Activated CD8-positive, alpha-beta memory T cell treated with anti-CD3 and anti-CD28 coated beads for 48 hours (primary cell): ENCODE measurements at regions not wholly inside any gene's neighbourhood (a gene's known extent, or its start where the extent isn't known, plus 50 kb on each side); places are given as distances from the start of the nearest gene placed in this dataset.
"Not testable (repeated sequence)": the region's sequence is repeated elsewhere in the genome, so short reads cannot be mapped to it uniquely, and the experiment has no call there.

ENCODE experiments used
- DNase-seq, 3 experiments: peaks; one replicate each; pipeline ENCODE4 v3.0.0-alpha.2; 2020; ENCODE audit warnings: low read depth in 2 of 3, low spot score in 2 of 3

- no peak for DNase-seq
Observed at GRCh38 chr13:90455067-90455466, 892.4 kb upstream of the MIR17HG start.

GRCh38 chr13:90455823-90456222, 891.7 kb upstream of the MIR17HG start:
- no peak for DNase-seq

- DNase-seq, result no peak
Observed at GRCh38 chr13:90461398-90461797, 886.1 kb upstream of the MIR17HG start.

GRCh38 chr13:90477216-90477615, 870.3 kb upstream of the MIR17HG start:
- DNase-seq, result no peak

GRCh38 chr13:90483906-90484305, 863.6 kb upstream of the MIR17HG start:
- no peak for DNase-seq

- no peak for DNase-seq
Observed at GRCh38 chr13:90485436-90485835, 862.1 kb upstream of the MIR17HG start.

- no peak for DNase-seq
Observed at GRCh38 chr13:90492872-90493271, 854.6 kb upstream of the MIR17HG start.

- DNase-seq, result no peak
Observed at GRCh38 chr13:90493667-90494066, 853.8 kb upstream of the MIR17HG start.

- not testable (repeated sequence) for DNase-seq
Observed at GRCh38 chr13:90494849-90495248, 852.6 kb upstream of the MIR17HG start.

- DNase-seq, result no peak
Observed at GRCh38 chr13:90498096-90498495, 849.4 kb upstream of the MIR17HG start.

GRCh38 chr13:90498816-90499215, 848.7 kb upstream of the MIR17HG start:
- no peak for DNase-seq

GRCh38 chr13:90500569-90500968, 846.9 kb upstream of the MIR17HG start:
- DNase-seq, result no peak

- no peak for DNase-seq
Observed at GRCh38 chr13:90502153-90502552, 845.3 kb upstream of the MIR17HG start.

- no peak for DNase-seq
Observed at GRCh38 chr13:90502762-90503161, 844.7 kb upstream of the MIR17HG start.

- DNase-seq, result no peak
Observed at GRCh38 chr13:90510319-90510718, 837.2 kb upstream of the MIR17HG start.

GRCh38 chr13:90511903-90512302, 835.6 kb upstream of the MIR17HG start:
- DNase-seq, result no peak

GRCh38 chr13:90514712-90515111, 832.8 kb upstream of the MIR17HG start:
- DNase-seq, result not testable (repeated sequence)

- DNase-seq, result no peak
Observed at GRCh38 chr13:90518417-90518816, 829.1 kb upstream of the MIR17HG start.

- no peak for DNase-seq
Observed at GRCh38 chr13:90519157-90519556, 828.3 kb upstream of the MIR17HG start.

- DNase-seq, result no peak
Observed at GRCh38 chr13:90526711-90527110, 820.8 kb upstream of the MIR17HG start.

- DNase-seq, result no peak
Observed at GRCh38 chr13:90531744-90532143, 815.7 kb upstream of the MIR17HG start.

- no peak for DNase-seq
Observed at GRCh38 chr13:90532861-90533492, 814.5 kb upstream of the MIR17HG start.

- DNase-seq, result no peak
Observed at GRCh38 chr13:90533866-90534265, 813.6 kb upstream of the MIR17HG start.
